GM21360 (cell line): ENCODE measurements at regions not wholly inside any gene's neighbourhood (a gene's known extent, or its start where the extent isn't known, plus 50 kb on each side); places are given as distances from the start of the nearest gene placed in this dataset.

Experiments
- ATAC-seq: cut with Tn5 transposase; IDR thresholded peaks from one replicate; pipeline ENCODE4 v1.9.1; 2021; ENCODE audit warnings: mild to moderate bottlenecking, moderate library complexity; ENCODE audit not compliant: unreplicated experiment

DNA sequence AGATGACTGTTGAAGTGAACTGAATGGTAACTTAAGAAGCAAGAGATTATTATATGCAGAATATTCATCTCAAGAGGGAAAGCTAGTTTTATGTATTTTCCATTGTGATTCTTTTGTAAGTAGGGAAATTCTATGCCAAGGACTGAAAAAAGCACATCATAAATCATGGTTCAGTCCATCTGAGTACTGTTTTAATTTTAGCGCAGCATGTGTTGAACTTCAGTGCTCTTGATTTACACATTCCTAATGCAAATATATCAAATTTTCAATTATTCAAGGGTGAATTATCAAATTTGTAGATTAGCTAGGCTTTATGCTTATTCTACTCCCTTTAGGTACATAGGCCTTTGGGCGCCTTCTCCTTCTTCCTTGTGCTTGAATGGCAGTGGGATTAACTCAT, 50.3 kb upstream of the TCF12 start:
- ATAC-seq = no peak

DNA sequence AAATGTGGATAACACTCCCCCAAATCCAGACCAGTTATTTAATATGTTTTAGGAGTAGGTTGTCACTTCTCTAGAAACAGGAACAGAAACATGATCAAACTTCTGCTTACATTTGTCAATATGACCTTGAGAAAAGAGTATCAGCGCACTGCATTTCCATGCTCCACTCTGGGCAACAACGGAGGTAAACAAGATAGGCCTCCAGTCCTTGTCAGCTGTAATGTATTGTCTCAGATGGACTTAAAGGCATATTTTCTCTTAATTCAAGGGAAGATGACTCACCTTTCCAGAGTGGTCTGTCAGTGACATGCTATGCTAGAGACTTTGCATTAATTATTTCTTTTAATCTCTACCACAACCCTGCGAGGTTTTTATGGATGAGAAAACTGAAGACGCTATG, 51.6 kb upstream of the TCF12 start:
- no peak for ATAC-seq

DNA sequence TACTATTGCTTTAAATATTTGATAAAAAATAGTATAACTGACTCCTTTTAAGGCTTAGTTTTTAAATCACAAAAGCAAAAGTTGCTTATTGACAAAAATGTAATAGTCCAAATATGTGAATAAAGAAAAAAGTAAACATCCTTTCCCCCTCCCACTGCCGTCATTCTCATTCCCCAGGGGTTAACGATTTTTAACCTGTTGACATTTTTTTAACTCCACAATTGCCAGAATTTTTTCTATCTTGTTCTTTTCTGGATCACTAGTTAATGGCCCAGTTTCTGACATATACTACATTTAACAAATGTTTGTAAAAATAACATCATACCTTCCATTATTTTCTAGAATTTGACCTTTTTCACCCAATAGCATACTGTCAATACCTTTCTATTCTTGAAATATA, 60.6 kb upstream of the TCF12 start:
- no peak for ATAC-seq

DNA sequence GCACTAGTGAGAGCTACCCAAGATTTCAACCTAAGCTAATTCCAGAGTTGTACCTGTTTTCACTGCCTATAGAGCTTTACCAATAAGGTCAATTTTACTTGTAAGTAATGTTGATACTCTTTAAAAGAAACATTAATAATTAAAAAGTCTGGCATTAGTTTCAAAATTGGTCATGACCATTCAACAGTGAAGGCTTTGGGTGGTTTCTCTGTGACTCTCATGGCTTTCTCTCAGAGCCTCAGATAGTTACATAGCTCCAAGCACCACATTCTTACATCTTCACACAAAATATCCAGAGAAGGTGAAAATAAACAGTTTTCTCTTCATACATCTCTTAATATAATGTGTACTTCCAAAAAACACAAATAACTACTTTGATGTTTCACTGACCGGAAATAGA, 61.5 kb upstream of the TCF12 start:
- no peak for ATAC-seq

DNA sequence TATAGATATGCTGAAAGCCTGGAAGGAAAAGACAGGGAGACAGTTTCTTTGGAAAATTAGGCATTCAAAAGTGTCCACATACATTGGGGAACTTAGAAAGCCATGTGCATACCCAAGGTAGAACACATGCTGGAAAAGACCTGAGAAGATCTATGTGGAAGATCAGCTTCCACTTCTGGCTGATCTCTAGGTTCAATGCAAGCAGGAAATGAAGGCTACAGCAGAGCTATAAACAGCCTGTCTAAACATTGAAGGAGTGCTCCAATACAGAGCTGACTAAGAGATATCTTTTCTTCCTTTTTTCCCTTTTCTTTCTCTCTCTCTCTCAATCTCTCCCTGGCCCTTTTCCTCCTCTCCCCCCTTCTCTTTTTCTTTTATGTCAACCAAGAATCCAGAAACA, 73.6 kb upstream of the TCF12 start:
- ATAC-seq = no peak

DNA sequence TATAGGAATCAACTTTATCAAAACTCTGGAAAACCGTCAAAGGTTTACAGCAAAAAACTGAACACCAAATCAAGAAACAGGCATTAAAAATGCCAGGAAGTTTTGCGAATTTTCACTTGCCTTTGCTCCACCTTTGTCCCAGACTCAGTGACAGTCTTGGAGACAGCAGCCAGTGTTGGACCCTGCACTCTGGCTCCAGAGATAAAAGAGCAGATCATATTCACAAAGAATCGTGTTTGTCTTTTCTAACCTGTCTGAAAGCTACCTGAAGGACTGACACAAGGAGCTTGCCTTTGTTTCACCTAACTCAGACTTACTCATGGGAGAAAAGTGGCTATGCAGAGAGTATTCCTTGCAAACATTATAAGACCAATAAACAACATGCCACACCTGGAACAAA, 74.0 kb upstream of the TCF12 start:
- ATAC-seq = no peak

DNA sequence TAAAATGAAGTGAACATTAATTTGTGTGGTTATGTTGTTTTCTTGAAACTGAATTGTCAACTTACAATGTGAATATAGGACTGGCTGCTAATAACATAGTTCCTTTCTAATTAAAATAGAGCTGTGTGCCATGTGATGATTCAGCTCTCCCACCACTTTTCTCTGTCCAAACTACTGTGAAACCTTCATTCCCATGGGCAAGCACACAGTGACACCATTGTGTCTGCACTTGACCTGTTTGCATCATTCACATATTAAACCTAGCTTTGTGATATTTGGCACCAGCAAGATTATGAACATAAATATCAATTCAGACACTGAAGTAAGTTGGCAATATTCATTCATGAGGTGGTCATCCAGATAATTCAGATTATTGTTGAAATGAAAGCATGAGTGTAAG, 78.8 kb upstream of the TCF12 start:
- no peak for ATAC-seq

DNA sequence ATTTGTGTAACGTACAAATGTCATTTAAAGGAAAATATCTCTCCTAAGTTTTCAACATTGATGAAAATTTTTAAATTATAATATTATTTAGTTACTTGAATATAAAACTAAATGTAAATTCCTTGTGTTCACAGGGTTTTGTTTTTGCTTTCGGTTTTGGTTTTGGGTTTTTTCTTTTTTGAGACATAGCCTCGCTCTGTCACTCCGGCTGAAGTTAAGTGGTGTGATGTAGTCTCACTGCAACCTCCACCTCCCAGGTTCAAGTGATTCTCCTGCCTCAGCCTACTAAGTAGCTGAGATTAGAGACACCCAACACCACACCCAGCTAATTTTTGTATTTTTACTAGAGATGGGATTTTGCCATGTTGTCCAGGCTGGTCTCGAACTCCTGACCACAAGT, 79.3 kb upstream of the TCF12 start:
- ATAC-seq = no peak

DNA sequence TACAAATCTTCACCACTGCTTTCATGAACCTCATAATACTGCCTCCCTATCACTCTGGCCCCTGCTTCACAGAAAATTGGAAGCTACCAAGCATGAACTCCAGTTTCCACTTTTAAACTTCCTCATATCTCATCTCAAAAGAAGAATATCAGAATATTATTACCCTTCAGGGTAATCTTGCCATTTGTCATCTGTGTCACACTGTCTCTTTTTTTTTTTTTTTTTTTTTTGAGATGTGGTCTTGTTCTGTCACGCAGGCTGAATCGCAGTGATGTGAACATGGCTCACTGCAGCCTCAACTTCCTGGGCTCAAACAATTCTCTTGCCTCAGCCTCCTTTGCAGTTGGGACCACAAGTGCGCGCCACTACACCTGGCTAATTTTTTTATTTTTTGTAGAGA, 80.4 kb upstream of the TCF12 start:
- ATAC-seq = no peak

DNA sequence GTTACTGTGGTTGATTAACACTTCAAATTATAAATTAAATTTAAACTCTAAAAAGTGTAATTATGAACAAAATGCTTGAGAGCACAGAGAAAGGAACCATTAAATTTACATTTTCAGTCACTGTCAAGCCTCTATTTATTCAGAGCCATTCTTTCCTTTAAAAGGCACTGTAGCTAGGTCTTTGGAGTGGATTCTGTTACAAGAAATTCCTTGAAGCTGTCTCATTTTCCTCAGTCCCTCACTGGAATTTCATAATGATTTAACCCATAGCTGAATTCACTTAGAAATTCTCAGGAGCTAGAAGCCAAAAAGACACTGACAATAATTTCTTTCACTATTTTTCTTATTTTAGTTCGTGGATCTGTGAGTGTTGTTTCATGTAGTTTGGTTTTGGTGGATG, 81.2 kb upstream of the TCF12 start:
- no peak for ATAC-seq

DNA sequence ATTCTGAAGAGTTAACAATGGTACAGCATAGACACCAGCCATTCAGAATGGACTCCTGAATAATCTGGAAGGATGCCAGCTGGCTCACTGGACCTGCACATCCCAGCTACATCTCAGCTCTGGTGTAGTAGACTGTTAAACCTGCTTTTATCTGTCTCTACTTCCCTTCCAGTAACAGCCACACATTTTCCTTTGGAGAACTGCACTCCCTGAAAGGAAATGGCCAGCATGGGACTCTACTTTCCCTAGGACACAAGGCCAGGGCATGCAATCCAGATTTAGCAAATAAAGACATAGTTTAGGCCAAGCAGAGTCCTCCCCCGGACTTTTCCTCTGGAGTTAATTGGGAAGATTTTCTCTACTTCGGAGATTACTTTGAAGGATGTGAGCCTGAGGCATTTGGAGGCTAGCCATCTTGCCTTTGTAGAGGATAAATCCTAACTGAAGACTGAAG, 82.7 kb upstream of the TCF12 start:
- ATAC-seq = no peak

DNA sequence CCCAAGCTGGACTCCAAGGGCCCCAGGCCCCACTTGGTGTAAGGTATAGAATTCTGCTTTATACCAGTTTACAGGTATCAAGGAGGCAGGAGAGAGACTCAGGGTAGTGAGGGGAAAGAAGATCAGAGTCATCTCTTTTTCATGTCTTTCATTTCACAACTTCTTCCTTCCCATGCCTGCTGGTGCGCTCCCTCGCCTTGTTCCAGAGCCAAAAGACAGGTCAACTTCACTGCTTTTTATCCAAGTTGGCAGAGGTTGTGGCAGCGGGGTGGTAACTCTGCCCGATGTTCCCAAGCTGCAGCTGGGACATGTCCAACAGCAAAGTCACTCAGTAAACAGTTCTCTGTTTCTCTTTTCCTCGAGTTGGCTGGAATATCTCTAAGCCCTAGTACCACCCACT, 86.3 kb upstream of the TCF12 start:
- ATAC-seq = no peak

DNA sequence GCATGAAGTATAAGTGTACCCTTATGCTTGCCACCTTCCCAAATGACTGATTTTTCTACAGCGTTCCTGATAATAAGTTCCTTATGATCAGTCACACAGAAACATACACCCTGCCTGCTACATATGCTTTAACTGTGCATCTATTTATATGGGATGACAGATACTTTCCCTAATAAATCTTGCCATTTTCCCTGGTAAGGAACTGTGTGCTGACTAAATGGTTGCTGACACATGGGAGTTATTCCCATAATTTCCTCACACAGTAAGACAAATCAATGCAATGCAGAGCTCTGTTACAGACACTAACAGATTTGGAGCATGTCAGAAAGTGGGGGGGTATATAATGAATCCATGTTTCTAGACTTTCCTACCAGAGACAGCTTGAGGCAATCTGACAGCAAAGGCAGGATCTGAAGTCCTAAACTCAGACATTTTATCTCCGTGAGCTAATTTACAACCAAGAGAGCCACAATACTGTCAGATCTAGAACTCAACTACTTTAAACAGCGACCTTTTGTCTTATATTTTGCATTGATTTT, 86.9 kb upstream of the TCF12 start:
- ATAC-seq = no peak

DNA sequence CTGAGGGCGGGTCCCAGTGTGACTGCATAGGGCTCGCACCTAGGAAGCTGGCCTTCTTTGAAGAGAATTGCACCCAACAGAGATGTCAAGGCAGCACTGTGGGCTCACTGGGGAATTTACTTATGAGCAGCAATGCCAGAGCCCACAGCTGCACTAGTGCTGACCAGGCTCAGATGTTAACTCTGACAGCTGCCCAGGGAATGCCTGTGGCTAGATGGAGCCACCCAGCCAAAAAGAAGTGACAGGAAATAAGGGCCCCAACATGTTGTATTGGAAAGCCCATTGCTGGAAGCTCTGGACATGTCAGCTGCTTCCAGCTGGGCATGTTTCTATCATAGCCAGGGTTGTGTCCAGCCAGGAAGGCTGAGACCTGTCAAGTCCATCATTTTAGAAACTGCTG, 90.9 kb upstream of the ZNF280D start:
- ATAC-seq = no peak

DNA sequence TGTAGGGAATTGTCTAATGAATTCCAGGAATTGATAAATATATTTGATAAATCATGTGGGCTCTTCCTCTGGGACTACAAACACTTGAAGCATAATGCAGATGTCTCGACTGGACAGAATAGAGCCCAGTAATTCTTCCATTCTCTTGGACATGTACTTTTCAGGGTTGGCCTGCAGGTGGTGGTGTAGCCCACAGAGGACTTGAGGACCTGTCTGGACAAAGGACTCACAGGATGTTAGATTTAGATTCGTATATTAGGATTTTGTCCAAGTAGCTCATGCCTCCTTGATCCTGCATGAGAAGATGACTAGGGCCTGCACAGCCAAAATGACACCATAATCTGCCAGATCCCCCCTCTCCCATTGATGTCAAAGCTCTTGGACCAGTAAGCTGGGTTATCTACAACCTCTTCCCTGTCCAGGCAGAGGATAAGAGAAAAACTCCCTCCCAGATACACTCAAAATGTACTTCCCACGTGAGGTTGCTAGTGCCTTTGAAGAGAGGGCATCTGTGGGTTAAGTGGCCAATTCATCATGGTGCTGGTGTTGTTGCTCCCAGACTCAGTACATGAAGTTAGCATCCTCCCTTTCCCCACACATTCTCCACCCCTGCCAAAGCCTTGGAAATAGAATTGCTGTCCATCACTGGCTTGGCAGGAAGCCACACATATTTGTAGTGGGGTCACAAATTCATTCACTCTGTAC, 88.6 kb upstream of the ZNF280D start:
- ATAC-seq = no peak

DNA sequence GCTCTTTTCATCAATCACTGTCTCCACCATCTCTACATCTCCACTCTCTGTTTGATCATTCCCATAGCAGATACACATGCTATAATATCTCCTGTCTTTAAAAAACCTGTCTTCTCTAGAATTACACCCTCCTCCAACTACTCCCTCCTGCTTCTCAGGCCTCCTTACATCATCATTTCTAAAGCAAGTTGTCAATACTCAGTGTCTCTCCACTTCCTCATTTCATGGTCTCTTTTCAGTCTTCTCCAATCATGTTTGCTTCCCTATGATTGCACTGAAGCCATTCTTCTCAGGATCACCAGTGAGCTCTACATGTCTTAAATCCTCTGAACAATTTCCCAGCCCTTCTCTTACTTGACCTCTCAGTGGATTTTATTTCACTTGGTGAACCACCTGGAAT, 87.0 kb upstream of the ZNF280D start:
- ATAC-seq = no peak

DNA sequence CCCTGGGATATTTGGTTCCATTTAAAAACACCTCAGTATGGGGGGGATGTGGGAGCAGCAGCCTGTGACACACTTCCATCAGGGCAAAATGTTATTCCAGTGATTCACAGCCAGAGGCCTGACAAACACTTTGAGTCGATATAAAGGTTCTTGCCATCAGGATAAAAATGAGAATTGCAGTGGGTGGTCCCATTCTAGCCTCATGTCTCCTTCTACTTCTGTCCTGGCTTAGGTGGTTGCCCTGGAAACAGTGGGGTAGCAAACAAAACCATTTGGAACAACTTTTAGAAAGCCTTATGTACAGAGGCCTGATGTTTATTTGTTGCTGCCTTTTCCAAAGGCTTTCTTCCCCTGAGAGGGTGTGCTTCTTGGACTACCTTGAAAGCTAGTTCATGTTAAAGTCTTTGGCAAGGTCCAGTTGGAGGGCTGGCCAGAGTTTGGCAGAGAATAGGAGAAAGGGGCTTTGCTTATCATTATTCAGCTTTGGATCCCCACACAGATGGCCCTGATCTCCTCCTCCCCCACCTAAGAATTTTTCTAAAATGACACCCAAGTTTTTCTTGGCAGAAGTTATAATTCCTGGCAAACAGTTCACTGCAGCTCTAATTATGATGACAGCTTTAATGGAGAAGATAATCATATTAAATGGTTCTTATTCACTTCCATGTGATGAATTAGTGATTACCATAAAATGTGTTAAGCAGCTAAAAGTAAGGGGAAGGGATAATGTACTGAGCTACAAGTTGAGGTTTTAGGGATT, 84.2 kb upstream of the ZNF280D start:
- no peak for ATAC-seq

DNA sequence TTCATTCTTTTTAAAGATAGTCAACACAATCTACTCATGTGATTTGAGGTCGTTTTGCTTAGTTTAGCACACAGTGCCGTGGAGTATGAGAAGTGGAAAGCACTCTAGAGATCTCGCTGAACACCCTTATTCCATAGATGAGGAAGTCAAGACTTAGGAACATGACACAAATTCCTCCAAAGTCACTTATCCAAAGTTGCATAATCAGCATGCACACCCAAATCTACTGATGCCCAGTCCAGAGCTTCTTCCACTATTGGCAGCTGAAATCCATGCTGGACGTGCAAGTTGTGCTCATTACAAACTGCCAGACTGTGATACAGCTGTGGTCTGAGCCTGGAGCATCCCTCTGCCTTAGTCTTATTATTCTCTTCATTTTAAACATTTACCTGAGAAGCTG, 83.5 kb upstream of the ZNF280D start:
- no peak for ATAC-seq

DNA sequence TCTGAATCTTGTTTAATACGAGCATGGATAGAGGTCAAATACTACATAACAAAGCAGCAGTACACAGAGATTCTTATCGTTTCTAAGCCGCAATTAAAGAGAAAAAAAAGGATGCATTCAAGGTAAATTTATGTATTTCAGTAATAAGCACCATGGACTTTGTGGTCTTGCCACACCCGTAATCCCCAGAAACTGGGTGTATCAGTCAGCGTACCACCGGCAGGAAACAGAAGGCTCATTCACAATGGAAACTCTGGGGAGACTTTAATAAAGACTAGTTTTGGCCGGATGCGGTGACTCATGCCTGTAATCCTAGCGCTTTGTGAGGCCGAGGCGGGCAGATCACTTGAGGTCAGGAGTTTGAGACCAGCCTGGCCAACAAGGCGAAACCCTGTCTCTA, 81.9 kb upstream of the ZNF280D start:
- no peak for ATAC-seq

DNA sequence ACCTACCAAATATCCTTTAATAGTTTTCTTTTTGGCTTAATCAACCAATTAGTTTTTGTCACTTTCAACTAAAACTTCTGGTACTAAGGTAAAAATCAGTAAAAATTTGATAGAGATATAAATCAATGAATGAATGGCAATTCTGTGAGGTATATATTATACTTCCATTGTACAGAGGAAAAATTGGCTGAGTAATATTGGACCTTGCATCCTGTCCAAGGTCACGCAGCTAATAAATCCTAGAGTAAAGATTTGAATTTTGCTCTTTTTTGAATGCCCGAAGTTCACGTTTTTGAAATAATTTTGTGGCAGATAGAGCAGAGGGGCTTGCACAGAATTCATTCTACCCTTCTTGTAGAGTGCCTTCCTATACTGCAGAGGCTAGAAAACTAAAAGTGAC, 81.1 kb upstream of the ZNF280D start:
- ATAC-seq = no peak

DNA sequence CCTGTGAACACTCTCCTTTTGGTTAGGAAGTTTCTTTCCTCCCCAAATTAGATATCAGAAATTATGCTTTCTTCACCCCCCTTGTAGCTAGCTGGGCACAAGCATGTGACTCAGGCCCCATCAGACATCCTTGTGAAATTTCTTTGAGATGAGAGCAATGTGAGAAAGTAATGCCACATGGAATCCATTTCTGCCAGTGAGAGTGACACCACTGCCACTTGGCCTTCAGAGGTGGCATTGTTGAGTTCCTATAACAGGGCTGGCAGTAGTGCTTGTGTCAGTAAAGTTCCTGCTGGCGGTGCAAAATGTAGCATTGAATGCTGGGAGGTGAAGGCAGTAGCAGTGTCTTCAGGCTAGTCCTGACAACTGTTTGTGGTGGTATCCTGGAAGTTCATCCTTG, 80.7 kb upstream of the ZNF280D start:
- ATAC-seq = no peak

DNA sequence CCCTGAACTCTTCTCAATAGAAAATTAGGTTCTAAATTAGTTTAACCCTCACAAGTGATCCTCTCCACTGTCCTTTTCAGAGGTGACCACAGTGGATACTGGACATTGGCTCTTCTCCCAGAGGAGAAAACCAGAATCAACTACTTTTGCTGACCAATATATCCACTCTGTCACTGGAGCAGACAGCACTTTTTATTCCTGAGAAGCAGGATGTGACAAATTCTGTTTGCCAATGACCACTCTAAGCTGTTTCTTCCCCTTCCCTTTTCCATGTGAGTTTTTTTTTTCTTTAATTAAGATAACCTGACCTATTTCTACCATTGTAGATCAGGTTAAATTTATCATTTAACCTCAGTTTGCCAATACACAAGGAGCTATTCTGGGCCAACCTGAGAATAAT, 79.7 kb upstream of the ZNF280D start:
- ATAC-seq = no peak
